ENCODE measurements at regions not wholly inside any gene's neighbourhood (a gene's known extent, or its start where the extent isn't known, plus 50 kb on each side); places are given as distances from the start of the nearest gene placed in this dataset.

DNA sequence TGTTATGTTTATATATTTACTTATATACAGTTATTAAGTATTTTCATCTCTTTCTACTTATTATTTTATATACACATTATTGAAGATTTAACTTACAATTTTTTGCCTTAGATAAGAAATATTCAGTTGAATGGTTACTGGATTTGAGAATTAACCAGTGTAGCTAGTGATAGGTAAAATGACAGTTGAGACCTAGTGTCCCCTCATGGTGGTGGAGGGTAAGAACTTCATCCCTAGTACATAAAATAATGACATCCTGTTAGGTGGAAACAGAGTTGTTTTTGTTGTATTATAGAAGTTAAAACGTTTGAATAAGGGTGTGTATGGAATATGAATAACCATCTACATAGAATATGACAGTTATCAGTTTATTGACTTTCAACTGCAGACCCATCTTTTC is 1152.4 kb upstream of the ALCAM start:
- Histone ChIP-seq H3K14ac (ENCODE audit: insufficient read depth, low read length) (no peak overlapping the region), H3K4me2 (ENCODE audit: insufficient read depth, insufficient read length, low read length) (no peak overlapping the region), H3T11ph (ENCODE audit: low read length) (no peak overlapping the region), H2BK12ac (ENCODE audit: insufficient read length, low read depth, low read length) (no peak overlapping the region), H4K8ac (replicated peaks; ENCODE audit: insufficient read length, low read depth, low read length) (no peak overlapping the region), H4K20me1 (ENCODE audit: control insufficient read depth, insufficient read depth, insufficient read length) (no peaks in the 10 kb centered on the region), H3K4ac (ENCODE audit: low read depth, low read length) (no peak overlapping the region), H3K56ac (ENCODE audit: insufficient read length, low read depth, low read length) (no peak overlapping the region), H2BK120ac (ENCODE audit: low read depth, low read length, poor library complexity, severe bottlenecking) (no peak overlapping the region), H3K27me3 (ENCODE audit: insufficient read depth, low read length) (no peaks in the 10 kb centered on the region), H3K9ac (ENCODE audit: extremely low read depth, insufficient read length, low read length) (no peak overlapping the region), H3K18ac (ENCODE audit: insufficient read length, low read depth, low read length) (no peak overlapping the region), H3K23ac (ENCODE audit: insufficient read length, low read depth, low read length) (no peak overlapping the region), H2BK20ac (ENCODE audit: low read depth, low read length, poor library complexity, severe bottlenecking) (no peak overlapping the region), H4K91ac (ENCODE audit: insufficient read length, low read depth, low read length) (no peak overlapping the region), H3K79me2 (ENCODE audit: insufficient read depth, low read length) (no peaks in the 10 kb centered on the region), H3K27ac (ENCODE audit: insufficient read length, low read depth, low read length) (no peak overlapping the region), H2AFZ (ENCODE audit: low read length) (no peak overlapping the region), H3K9me3 (ENCODE audit: control insufficient read depth, low read depth, low read length) (no peaks in the 10 kb centered on the region), H3K4me1 (ENCODE audit: insufficient read depth, low read length) (no peaks in the 10 kb centered on the region), H3K79me1 (ENCODE audit: insufficient read depth, low read depth, low read length, poor library complexity, severe bottlenecking) (no peaks in the 10 kb centered on the region), H4K5ac (ENCODE audit: insufficient read length, low read depth, low read length) (no peak overlapping the region), H2BK5ac (ENCODE audit: insufficient read length, low read length) (no peak overlapping the region), H2AK5ac (ENCODE audit: insufficient read length, low read length) (no peak overlapping the region), H3K23me2 (ENCODE audit: insufficient read length, low read depth, low read length, poor library complexity, severe bottlenecking) (no peaks in the 10 kb centered on the region), H2BK15ac (ENCODE audit: low read depth, low read length) (no peak overlapping the region)
- Mint-ChIP-seq H3K27ac (no peak overlapping the region), H3K4me1 (peaks cover 2 to 4% of the 10 kb centered on the region in 2 experiments; a peak in 2 of 4 replicates), H3K9me3 (no peaks in the 10 kb centered on the region), H3K27me3 (ENCODE audit: low read depth) (no peaks in the 10 kb centered on the region), H3K36me3 (ENCODE audit: insufficient read depth in 1 of 3, low read depth in 3 of 3) (no peaks in the 10 kb centered on the region), H3K4me3 (no peak overlapping the region)
- no peak for DNase-seq
- WGBS (ENCODE audit: extremely low coverage, insufficient read length, low lambda C conversion rate) = no CpG with 5 or more reads among the region's 1 CpG
- peak; percentile 33; the same call in 2 of the 3 replicates for TF ChIP-seq CTCF (conservative IDR thresholded peaks at IDR 0.05)
